HFFc6 (cell line): ENCODE measurements at regions not wholly inside any gene's neighbourhood (a gene's known extent, or its start where the extent isn't known, plus 50 kb on each side); places are given as distances from the start of the nearest gene placed in this dataset.
A peak's percentile ranks its signal among the peaks of the same experiment; 100 is the strongest.

Source experiments
- DNase-seq: peaks from one replicate; pipeline ENCODE4 v3.0.0-alpha.2; 2018
- H3K27ac Mint-ChIP-seq: 2 replicates; pipeline ENCODE4 v1.8.0; 2020; ENCODE audit warnings: mild to moderate bottlenecking, mixed read lengths
- H3K27me3 Mint-ChIP-seq: 2 replicates; pipeline ENCODE4 v1.8.0; 2021; ENCODE audit warnings: mild to moderate bottlenecking, moderate library complexity, mixed read lengths; ENCODE audit not compliant: insufficient read depth
- H3K36me3 Mint-ChIP-seq: 2 replicates; pipeline ENCODE4 v1.8.0; 2021; ENCODE audit warnings: low read depth, mixed read lengths
- H3K4me1 Mint-ChIP-seq: 2 replicates; pipeline ENCODE4 v1.8.0; 2020; ENCODE audit warnings: low read depth, mixed read lengths
- H3K4me3 Mint-ChIP-seq: 2 replicates; pipeline ENCODE4 v1.8.0; 2020; ENCODE audit warnings: mild to moderate bottlenecking, moderate library complexity, mixed read lengths
- H3K9me3 Mint-ChIP-seq: 2 replicates; pipeline ENCODE4 v1.8.0; 2020; ENCODE audit warnings: mild to moderate bottlenecking, mixed read lengths
- TF ChIP-seq, protein P1 (sequence below): fragments of 200-600 bp; sonication (generic); IDR thresholded peaks from 2 replicates; pipeline ENCODE4 v1.5.0; 2021; ENCODE audit warnings: antibody characterized with exemption, mild to moderate bottlenecking

DNA sequence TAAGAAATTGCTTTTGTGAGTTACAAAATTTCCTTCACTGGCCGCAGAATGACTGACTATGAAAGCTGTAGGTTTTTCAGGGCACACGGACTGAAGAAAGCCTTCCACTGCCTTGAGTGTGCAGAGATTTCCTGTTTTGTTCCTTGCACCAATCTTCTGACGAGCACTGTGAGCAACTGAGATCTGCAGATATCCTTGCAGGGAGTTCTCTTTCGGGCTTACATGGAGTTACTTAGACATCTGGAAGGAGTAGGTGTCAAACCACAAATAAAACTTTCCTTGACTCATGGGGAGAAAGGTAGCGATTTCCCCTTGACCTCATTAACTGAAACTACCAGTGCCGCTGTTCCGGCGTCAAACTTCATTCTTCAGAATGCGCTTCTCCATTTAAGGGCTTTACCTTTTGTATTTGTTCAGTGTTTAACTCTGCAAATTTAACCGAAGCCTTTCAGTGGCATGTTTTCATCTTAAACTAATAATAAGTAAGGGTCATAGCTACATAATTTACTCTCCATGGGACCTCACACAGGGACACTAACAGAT, 1175.3 kb downstream of the GATA3 start:
- H3K36me3 Mint-ChIP-seq: no peaks in the 10 kb centered on the region
- no peak for DNase-seq
- no peaks in the 10 kb centered on the region for H3K27me3 Mint-ChIP-seq
- no peak overlapping the region for H3K4me3 Mint-ChIP-seq
- no peaks in the 10 kb centered on the region for H3K9me3 Mint-ChIP-seq
- no peak overlapping the region for H3K27ac Mint-ChIP-seq
- peaks cover 18% of the 10 kb centered on the region for H3K4me1 Mint-ChIP-seq
- TF ChIP-seq, protein P1, sequence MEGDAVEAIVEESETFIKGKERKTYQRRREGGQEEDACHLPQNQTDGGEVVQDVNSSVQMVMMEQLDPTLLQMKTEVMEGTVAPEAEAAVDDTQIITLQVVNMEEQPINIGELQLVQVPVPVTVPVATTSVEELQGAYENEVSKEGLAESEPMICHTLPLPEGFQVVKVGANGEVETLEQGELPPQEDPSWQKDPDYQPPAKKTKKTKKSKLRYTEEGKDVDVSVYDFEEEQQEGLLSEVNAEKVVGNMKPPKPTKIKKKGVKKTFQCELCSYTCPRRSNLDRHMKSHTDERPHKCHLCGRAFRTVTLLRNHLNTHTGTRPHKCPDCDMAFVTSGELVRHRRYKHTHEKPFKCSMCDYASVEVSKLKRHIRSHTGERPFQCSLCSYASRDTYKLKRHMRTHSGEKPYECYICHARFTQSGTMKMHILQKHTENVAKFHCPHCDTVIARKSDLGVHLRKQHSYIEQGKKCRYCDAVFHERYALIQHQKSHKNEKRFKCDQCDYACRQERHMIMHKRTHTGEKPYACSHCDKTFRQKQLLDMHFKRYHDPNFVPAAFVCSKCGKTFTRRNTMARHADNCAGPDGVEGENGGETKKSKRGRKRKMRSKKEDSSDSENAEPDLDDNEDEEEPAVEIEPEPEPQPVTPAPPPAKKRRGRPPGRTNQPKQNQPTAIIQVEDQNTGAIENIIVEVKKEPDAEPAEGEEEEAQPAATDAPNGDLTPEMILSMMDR: no peak

DNA sequence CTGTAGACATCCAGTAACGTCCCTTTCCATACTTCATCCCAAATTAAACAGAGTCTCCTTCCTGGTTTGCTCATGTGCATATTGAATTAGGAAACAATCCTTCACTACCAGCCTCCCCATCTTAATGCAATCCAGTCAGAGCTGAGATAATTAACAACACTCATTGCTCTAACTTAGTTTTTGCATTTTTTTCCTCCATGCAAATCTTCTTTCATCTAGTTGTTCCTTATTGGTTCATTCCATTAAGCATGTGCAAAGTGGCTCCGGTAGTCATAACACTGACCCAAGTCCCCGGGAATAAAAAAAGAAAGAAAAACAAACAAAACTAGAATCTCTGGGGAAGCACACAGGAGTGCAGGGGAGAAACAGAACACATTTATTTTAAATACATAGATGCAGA, 1176.1 kb downstream of the GATA3 start:
- H3K36me3 Mint-ChIP-seq: no peaks in the 10 kb centered on the region
- H3K4me3 Mint-ChIP-seq: no peak overlapping the region
- H3K27me3 Mint-ChIP-seq: no peaks in the 10 kb centered on the region
- no peak overlapping the region for H3K27ac Mint-ChIP-seq
- no peak for DNase-seq
- TF ChIP-seq, protein P1: no peak
- no peaks in the 10 kb centered on the region for H3K9me3 Mint-ChIP-seq
- peaks cover 18% of the 10 kb centered on the region for H3K4me1 Mint-ChIP-seq

DNA sequence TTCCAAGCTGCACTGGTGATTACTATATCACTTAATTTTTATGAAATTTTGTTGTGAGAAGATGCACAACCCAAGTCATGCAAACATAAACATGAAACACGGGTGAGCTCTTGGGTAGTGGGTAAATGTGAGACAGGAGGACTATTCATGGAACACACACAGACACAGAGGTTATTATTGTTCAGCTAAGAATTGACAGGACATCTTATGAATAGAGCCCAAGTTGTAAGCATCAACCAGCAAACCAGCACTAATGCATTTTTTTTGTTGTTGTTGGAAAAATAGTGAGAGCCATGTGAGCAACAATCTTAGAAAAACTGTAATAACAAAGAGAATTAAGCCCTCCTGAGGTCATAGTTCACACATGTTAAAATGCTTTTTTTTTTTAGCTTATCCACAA, 1179.7 kb downstream of the GATA3 start:
- H3K4me3 Mint-ChIP-seq: no peak overlapping the region
- H3K9me3 Mint-ChIP-seq: no peaks in the 10 kb centered on the region
- no peak for DNase-seq
- no peaks in the 10 kb centered on the region for H3K36me3 Mint-ChIP-seq
- H3K27ac Mint-ChIP-seq: no peak overlapping the region
- TF ChIP-seq, protein P1: no peak
- peaks cover 12% of the 10 kb centered on the region for H3K4me1 Mint-ChIP-seq
- no peaks in the 10 kb centered on the region for H3K27me3 Mint-ChIP-seq

DNA sequence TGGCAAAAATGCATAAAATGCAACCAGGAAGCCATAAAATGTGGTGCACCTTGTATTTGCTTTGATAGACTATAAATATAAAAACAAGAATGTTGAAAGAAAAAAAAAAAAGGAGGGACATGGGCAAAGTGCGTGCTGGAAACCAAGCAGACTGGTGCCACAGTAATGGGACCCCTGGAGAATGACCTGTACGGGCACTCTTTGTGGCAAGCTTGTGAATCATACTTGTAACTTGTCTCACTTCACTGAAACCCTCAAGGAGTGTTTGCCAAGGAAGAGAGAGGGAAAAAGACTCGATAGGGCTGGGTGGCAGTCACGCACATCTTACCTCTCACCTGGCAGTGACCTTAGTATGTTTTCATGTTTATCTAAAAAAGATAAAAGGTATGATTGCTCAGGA, 1183.6 kb downstream of the GATA3 start:
- Mint-ChIP-seq H3K4me1 (peaks cover 5% of the 10 kb centered on the region; the same call in 1 of the 2 replicates), H3K27me3 (no peaks in the 10 kb centered on the region), H3K36me3 (no peaks in the 10 kb centered on the region), H3K9me3 (no peaks in the 10 kb centered on the region; the same call in 1 of the 2 replicates), H3K4me3 (no peak overlapping the region), H3K27ac (no peak overlapping the region)
- no peak for DNase-seq
- TF ChIP-seq, protein P1: no peak

DNA sequence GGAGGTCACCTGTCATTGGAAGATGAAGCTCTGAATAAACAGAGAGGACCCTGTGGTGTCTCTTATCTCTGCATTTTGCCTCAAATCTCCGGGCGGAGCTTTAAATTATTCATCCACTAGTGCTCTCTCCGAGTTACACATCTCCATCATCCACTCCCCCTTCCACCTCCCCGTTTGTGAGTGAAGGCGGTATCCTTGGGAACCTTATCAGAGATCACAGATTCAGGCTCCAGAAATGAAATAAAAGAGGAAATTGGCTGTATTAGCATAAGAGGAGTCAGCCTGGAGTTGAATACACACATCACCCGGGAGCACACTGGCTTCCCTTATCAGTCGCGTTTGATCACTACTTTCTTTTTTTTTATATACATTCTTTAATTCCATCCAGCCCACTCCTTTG, 1184.8 kb downstream of the GATA3 start:
- TF ChIP-seq, protein P1: no peak
- DNase-seq: peak; percentile 10
- Mint-ChIP-seq H3K36me3 (no peaks in the 10 kb centered on the region), H3K27ac (no peak overlapping the region), H3K4me3 (no peak overlapping the region; the same call in 1 of the 2 replicates), H3K27me3 (no peaks in the 10 kb centered on the region), H3K4me1 (peaks cover 5% of the 10 kb centered on the region; the same call in 1 of the 2 replicates), H3K9me3 (no peaks in the 10 kb centered on the region; the same call in 1 of the 2 replicates)

DNA sequence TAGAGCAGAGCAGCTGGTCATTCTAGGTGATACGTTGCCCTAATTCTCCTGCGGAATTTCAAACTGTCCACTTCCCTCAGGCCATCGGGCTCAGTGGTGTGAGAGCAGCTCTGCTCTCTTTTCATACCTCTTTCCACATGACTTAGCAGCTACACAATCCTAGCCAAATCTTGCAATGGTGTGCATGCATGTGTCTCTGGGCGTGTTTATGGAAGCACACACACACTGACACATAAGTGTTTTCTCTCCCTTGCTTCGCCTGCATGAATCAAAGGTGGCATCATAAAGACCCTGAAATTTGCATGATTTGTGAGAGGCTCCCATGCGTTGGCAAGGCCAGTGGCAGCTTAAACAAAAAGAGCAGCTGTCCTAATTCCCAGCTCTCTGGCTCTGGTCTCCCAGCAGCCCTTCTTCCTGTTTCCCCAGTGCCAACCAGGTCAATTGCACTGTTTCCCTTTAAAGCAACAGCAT, 1189.5 kb downstream of the GATA3 start:
- Mint-ChIP-seq H3K4me1 (peaks cover 5% of the 10 kb centered on the region; the same call in 1 of the 2 replicates), H3K27ac (no peak overlapping the region), H3K36me3 (no peaks in the 10 kb centered on the region), H3K9me3 (no peaks in the 10 kb centered on the region; the same call in 1 of the 2 replicates), H3K27me3 (no peaks in the 10 kb centered on the region), H3K4me3 (no peak overlapping the region)
- TF ChIP-seq, protein P1: no peak
- no peak for DNase-seq
